HepG2 (cell line): ENCODE measurements at regions not wholly inside any gene's neighbourhood (a gene's known extent, or its start where the extent isn't known, plus 50 kb on each side); places are given as distances from the start of the nearest gene placed in this dataset.

Source experiments
- ATAC-seq: fragments of 200-7000 bp; cut with Tn5 transposase; 3 replicates; pipeline ENCODE4 v1.9.1; 2020; ENCODE audit warnings: mild to moderate bottlenecking, moderate library complexity
- BruUV-seq: library from RNA; stranded (reverse); fragments of 400-500 nt; replicated peaks from 2 replicates; lab custom pipeline; 2021; lab: Mats Ljungman, UMichigan
- CTCF ChIA-PET: fragments of 300-600 bp; formaldehyde crosslinking; extraction: SDS; loops from one replicate; lab custom pipeline; 2021; ENCODE audit warnings: low total read pairs, inconsistent platforms, low intra/inter-chr PET ratio; lab: Yijun Ruan, JAX
- POLR2A ChIA-PET: fragments of 350-600 bp; sonication (Branson Sonifier 250); formaldehyde crosslinking; loops from one replicate; lab custom pipeline; 2020; ENCODE audit warnings: antibody characterized with exemption, inconsistent platforms; lab: Yijun Ruan, JAX
- DNase-seq: peaks from one replicate; pipeline ENCODE4 v3.0.0-alpha.2; 2015; ENCODE audit warnings: low spot score
- FAIRE-seq: peaks from 3 replicates; lab custom pipeline; 2011; peaks lifted over from hg19 to GRCh38; lab: Jason Lieb, UNC
- H2AFZ ChIP-seq: one replicate; pipeline ENCODE4 v1.6.1; 2011; ENCODE audit warnings: low read length, inconsistent platforms
- H3K27ac ChIP-seq: fragments of 300-600 bp; 3 replicates; pipeline ENCODE4 v1.8.0; 2011; ENCODE audit warnings: mixed run types, mild to moderate bottlenecking, mixed read lengths, low read length, inconsistent platforms; ENCODE audit not compliant: insufficient read depth; ENCODE audit errors: extremely low read length
- H3K27me3 ChIP-seq, 2 experiments: fragments of 200-600 bp in 1 of 2; 2 replicates in 1 of 2; 3 replicates in 1 of 2; pipeline versions ENCODE4 v1.6.0 to v1.8.0; 2011; ENCODE audit warnings: low read length in 2 of 2, mild to moderate bottlenecking in 2 of 2, moderate library complexity in 2 of 2, inconsistent platforms in 1 of 2; ENCODE audit not compliant: insufficient read depth in 2 of 2, control insufficient read depth in 1 of 2
- H3K36me3 ChIP-seq, 2 experiments: fragments of 200-600 bp in 1 of 2; replicated peaks in 1 of 2; 2 replicates in 1 of 2; 3 replicates in 1 of 2; pipeline versions ENCODE4 v1.5.1 to v1.8.0; 2011; ENCODE audit warnings: low read length in 2 of 2, inconsistent platforms in 1 of 2; ENCODE audit not compliant: insufficient read depth in 2 of 2, control insufficient read depth in 1 of 2
- H3K4me1 ChIP-seq: 2 replicates; pipeline ENCODE4 v1.5.1; 2012; ENCODE audit warnings: low read length, inconsistent platforms; ENCODE audit not compliant: insufficient read depth
- H3K4me2 ChIP-seq: 2 replicates; pipeline ENCODE4 v1.6.0; 2011; ENCODE audit warnings: low read depth, low read length, inconsistent platforms
- H3K4me3 ChIP-seq, 3 experiments: fragments of 200-600 bp in 1 of 3; sonication (generic), shearing (Covaris generic) in 1 of 3; replicated peaks in 1 of 3; 2 replicates each; pipeline ENCODE4 v1.5.1; 2011 to 2016; ENCODE audit warnings: low read length in 3 of 3, inconsistent platforms in 2 of 3, low read depth in 2 of 3, mild to moderate bottlenecking in 2 of 3, control low read depth in 1 of 3, mixed read lengths in 1 of 3; ENCODE audit not compliant: insufficient read depth in 1 of 3
- H3K79me2 ChIP-seq: one replicate; pipeline ENCODE4 v1.6.1; 2011; ENCODE audit warnings: low read length, inconsistent platforms; ENCODE audit not compliant: insufficient read depth
- H3K9ac ChIP-seq: 2 replicates; pipeline ENCODE4 v1.6.0; 2011; ENCODE audit warnings: mild to moderate bottlenecking, low read depth, low read length, inconsistent platforms; ENCODE audit not compliant: insufficient read depth
- H3K9me3 ChIP-seq: 2 replicates; pipeline ENCODE4 v1.5.1; 2012; ENCODE audit warnings: mild to moderate bottlenecking, low read length
- H4K20me1 ChIP-seq: 2 replicates; pipeline ENCODE4 v1.6.0; 2011; ENCODE audit warnings: inconsistent platforms, mild to moderate bottlenecking, low read length, moderate library complexity; ENCODE audit not compliant: insufficient read depth
- JDP2 ChIP-seq: sonication (generic); formaldehyde crosslinking; IDR thresholded peaks from 2 replicates; pipeline ENCODE4 v1.8.1; 2022; ENCODE audit warnings: missing genetic modification reagents, borderline replicate concordance
- KAT2B ChIP-seq: fragments of 150-350 bp; IDR thresholded peaks from 2 replicates; pipeline ENCODE4 v1.6.1; 2014; ENCODE audit warnings: low read depth, low read length, borderline replicate concordance
- RBM22 ChIP-seq: fragments of 200-400 bp; formaldehyde crosslinking; optimal IDR thresholded peaks from 2 replicates; pipeline ENCODE3; 2017; ENCODE audit warnings: mild to moderate bottlenecking, low read length, moderate library complexity
- RFXAP ChIP-seq: sonication (generic); formaldehyde crosslinking; IDR thresholded peaks from 2 replicates; pipeline ENCODE4 v1.4.0; 2020; ENCODE audit warnings: missing genetic modification reagents, borderline replicate concordance
- TOE1 ChIP-seq: sonication (generic); formaldehyde crosslinking; IDR thresholded peaks from 2 replicates; pipeline ENCODE4 v1.4.0; 2020; ENCODE audit warnings: mild to moderate bottlenecking, missing genetic modification reagents
- ZKSCAN8 ChIP-seq: IDR thresholded peaks from 2 replicates; pipeline ENCODE4 v1.6.1; 2016; ENCODE audit warnings: borderline replicate concordance, missing genetic modification reagents, missing compliant biosample characterization
- ZNF10 ChIP-seq: sonication (generic); formaldehyde crosslinking; IDR thresholded peaks from 2 replicates; pipeline ENCODE4 v1.4.0; 2020; ENCODE audit warnings: mild to moderate bottlenecking, low read depth, missing genetic modification reagents, borderline replicate concordance
- ZNF225 ChIP-seq: sonication (generic); formaldehyde crosslinking; IDR thresholded peaks from 2 replicates; pipeline ENCODE4 v1.4.0; 2020; ENCODE audit warnings: mild to moderate bottlenecking, missing genetic modification reagents
- WGBS: methylation state at CpG from one replicate; pipeline ENCODE4 v1.1.6; 2017; ENCODE audit warnings: low lambda C conversion rate; 5-methylcytosine and 5-hydroxymethylcytosine counted together
- in situ Hi-C: cut with HindIII; loops from 2 replicates; pipeline ENCODE4 v1.10.0; 2017; ENCODE audit warnings: low pct_unique_long_range_greater_than_20kb; ENCODE audit not compliant: extremely low pct_ligation_motif_present
- intact Hi-C: fragments of 100-400 bp; cut with micrococcal nuclease; formaldehyde crosslinking; loops from one replicate; pipeline ENCODE4 v1.10.0; 2022; ENCODE audit not compliant: unreplicated experiment
- TF ChIP-seq, protein P1 (sequence below): sonication (generic); formaldehyde crosslinking; IDR thresholded peaks from 2 replicates; pipeline ENCODE4 v1.4.0; 2020; ENCODE audit warnings: missing genetic modification reagents
- TF ChIP-seq, protein P2 (sequence below): sonication (generic); formaldehyde crosslinking; IDR thresholded peaks from 2 replicates; pipeline ENCODE4 v1.8.0; 2023; ENCODE audit warnings: mild to moderate bottlenecking, missing genetic modification reagents
- TF ChIP-seq, protein P3 (sequence below), 2 experiments: IDR thresholded peaks; 2 replicates each; pipeline ENCODE4 v1.6.1; 2011 to 2012; ENCODE audit warnings: low read length in 2 of 2, borderline replicate concordance in 1 of 2, low read depth in 1 of 2, mild to moderate bottlenecking in 1 of 2, moderate library complexity in 1 of 2
- TF ChIP-seq, protein P4 (sequence below): sonication (generic); formaldehyde crosslinking; conservative IDR thresholded peaks from 2 replicates; pipeline ENCODE4 v1.4.0; 2020; ENCODE audit warnings: missing genetic modification reagents
- TF ChIP-seq, protein P5 (sequence below): sonication (generic); formaldehyde crosslinking; IDR thresholded peaks from 2 replicates; pipeline ENCODE4 v1.5.0; 2020; ENCODE audit warnings: missing genetic modification reagents

DNA sequence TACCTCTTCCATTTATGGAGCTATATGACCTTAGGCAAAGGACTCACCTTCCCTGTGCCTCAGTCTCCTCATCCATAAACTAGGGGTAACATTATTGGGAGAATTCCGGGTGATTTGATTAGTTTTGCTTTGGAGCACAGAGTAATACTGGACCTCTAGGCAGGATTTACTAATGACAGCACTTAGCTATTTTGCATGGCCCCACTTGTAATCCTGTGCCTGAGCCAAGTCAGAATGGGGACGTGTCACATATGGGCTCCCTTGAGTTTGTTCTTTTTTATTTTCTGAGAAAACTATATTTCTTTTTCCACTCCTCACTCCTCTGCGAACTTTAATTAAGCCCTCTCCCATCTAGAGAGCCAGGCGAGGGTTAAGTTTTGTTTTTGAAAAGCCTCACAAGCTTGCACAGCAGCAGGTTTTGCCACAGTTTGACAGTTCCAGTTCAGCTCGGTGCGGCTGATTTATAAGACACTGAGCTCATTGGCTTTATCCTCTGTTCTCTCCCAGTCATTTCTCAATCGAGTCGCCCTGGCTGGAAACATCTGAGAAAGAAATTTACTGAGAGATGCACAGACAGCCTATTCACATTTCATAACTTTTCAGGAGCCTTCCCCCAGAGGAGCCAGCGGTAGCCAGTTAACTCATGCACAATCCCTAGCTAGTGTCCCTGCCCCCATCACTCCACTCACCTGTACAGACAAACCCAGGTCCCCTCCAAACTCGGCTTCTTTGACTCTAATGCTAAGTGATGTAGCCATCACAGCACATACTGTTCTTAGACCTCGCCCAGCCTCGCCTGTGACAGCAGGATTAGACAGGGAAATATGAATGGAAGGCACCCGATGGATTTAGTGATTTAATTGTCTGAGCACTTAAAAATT is 441.9 kb upstream of the NPVF start:
- Histone ChIP-seq H3K27ac (no peak overlapping the region), H3K79me2 (no peaks in the 10 kb centered on the region), H2AFZ (no peak overlapping the region), H3K9ac (no peak overlapping the region), H3K4me3 (no peak overlapping the region), H3K9me3 (no peaks in the 10 kb centered on the region), H3K4me1 (no peaks in the 10 kb centered on the region), H4K20me1 (no peaks in the 10 kb centered on the region), H3K27me3 (peaks cover 0 to 22% of the 10 kb centered on the region in 2 experiments; a peak in 2 of 5 replicates), H3K36me3 (no peaks in the 10 kb centered on the region), H3K4me2 (no peak overlapping the region)
- CTCF ChIA-PET: no interaction called here
- WGBS: 5% methylated on average over 13 of the region's 13 CpGs
- no peak for ATAC-seq
- in situ Hi-C loops (no loop called here), intact Hi-C loops (no loop called here)
- no peak for DNase-seq
- POLR2A ChIA-PET: no interaction called here
- FAIRE-seq: no peak
- no TSS peak for BruUV-seq
- TF ChIP-seq RBM22 (no peak), ZKSCAN8 (CRISPR knock-in tag) (no peak), ZNF10 (CRISPR knock-in tag) (no peak), KAT2B (no peak), JDP2 (no peak), RFXAP (no peak), ZNF225 (CRISPR knock-in tag) (no peak), TOE1 (CRISPR knock-in tag) (no peak)
- TF ChIP-seq, protein P1, sequence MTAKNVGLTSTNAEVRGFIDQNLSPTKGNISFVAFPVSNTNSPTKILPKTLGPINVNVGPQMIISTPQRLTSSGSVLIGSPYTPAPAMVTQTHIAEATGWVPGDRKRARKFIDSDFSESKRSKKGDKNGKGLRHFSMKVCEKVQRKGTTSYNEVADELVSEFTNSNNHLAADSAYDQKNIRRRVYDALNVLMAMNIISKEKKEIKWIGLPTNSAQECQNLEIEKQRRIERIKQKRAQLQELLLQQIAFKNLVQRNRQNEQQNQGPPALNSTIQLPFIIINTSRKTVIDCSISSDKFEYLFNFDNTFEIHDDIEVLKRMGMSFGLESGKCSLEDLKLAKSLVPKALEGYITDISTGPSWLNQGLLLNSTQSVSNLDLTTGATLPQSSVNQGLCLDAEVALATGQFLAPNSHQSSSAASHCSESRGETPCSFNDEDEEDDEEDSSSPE: no peak
- TF ChIP-seq, protein P2, sequence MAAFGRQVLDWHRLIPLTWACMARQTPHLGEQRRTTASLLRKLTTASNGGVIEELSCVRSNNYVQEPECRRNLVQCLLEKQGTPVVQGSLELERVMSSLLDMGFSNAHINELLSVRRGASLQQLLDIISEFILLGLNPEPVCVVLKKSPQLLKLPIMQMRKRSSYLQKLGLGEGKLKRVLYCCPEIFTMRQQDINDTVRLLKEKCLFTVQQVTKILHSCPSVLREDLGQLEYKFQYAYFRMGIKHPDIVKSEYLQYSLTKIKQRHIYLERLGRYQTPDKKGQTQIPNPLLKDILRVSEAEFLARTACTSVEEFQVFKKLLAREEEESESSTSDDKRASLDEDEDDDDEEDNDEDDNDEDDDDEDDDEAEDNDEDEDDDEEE (CRISPR knock-in tag): no peak
- TF ChIP-seq, protein P3, sequence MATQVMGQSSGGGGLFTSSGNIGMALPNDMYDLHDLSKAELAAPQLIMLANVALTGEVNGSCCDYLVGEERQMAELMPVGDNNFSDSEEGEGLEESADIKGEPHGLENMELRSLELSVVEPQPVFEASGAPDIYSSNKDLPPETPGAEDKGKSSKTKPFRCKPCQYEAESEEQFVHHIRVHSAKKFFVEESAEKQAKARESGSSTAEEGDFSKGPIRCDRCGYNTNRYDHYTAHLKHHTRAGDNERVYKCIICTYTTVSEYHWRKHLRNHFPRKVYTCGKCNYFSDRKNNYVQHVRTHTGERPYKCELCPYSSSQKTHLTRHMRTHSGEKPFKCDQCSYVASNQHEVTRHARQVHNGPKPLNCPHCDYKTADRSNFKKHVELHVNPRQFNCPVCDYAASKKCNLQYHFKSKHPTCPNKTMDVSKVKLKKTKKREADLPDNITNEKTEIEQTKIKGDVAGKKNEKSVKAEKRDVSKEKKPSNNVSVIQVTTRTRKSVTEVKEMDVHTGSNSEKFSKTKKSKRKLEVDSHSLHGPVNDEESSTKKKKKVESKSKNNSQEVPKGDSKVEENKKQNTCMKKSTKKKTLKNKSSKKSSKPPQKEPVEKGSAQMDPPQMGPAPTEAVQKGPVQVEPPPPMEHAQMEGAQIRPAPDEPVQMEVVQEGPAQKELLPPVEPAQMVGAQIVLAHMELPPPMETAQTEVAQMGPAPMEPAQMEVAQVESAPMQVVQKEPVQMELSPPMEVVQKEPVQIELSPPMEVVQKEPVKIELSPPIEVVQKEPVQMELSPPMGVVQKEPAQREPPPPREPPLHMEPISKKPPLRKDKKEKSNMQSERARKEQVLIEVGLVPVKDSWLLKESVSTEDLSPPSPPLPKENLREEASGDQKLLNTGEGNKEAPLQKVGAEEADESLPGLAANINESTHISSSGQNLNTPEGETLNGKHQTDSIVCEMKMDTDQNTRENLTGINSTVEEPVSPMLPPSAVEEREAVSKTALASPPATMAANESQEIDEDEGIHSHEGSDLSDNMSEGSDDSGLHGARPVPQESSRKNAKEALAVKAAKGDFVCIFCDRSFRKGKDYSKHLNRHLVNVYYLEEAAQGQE (IDR thresholded peaks at IDR 0.05; ENCODE audit: borderline replicate concordance in 1 of 2, low read depth in 1 of 2, low read length in 2 of 2): no peak
- TF ChIP-seq, protein P4, sequence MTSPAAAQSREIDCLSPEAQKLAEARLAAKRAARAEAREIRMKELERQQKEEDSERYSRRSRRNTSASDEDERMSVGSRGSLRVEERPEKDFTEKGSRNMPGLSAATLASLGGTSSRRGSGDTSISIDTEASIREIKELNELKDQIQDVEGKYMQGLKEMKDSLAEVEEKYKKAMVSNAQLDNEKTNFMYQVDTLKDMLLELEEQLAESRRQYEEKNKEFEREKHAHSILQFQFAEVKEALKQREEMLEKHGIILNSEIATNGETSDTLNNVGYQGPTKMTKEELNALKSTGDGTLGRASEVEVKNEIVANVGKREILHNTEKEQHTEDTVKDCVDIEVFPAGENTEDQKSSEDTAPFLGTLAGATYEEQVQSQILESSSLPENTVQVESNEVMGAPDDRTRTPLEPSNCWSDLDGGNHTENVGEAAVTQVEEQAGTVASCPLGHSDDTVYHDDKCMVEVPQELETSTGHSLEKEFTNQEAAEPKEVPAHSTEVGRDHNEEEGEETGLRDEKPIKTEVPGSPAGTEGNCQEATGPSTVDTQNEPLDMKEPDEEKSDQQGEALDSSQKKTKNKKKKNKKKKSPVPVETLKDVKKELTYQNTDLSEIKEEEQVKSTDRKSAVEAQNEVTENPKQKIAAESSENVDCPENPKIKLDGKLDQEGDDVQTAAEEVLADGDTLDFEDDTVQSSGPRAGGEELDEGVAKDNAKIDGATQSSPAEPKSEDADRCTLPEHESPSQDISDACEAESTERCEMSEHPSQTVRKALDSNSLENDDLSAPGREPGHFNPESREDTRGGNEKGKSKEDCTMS (CRISPR knock-in tag): no peak
- TF ChIP-seq, protein P5, sequence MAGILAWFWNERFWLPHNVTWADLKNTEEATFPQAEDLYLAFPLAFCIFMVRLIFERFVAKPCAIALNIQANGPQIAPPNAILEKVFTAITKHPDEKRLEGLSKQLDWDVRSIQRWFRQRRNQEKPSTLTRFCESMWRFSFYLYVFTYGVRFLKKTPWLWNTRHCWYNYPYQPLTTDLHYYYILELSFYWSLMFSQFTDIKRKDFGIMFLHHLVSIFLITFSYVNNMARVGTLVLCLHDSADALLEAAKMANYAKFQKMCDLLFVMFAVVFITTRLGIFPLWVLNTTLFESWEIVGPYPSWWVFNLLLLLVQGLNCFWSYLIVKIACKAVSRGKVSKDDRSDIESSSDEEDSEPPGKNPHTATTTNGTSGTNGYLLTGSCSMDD (CRISPR knock-in tag): no peak
